ENCODE measurements at regions not wholly inside any gene's neighbourhood (a gene's known extent, or its start where the extent isn't known, plus 50 kb on each side); places are given as distances from the start of the nearest gene placed in this dataset.
"Not testable (repeated sequence)": the region's sequence is repeated elsewhere in the genome, so short reads cannot be mapped to it uniquely, and the experiment has no call there.

- no peak for ATAC-seq
Measured at GRCh38 chr2:21194147-21194546, 70.4 kb downstream of the TDRD15 start.

DNA sequence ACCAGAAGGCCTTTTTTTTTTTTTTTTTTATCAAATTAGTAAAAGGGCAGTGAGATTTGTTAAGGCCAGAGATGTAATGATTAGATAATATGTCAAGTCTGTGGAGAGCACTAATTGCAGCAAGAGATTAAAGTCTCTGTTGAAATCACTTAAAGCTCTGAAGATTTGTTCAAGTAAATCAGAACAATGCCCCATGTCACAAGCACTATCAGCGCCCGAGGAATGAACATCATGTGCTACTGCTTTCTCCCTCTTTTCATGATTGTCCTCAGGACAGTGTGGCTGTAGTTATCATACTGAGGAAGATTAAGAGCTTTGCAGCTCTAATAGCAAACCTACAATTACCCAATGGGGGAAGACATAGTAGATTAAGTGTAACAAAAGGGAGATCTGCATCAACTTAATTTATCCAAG, 71.1 kb downstream of the TDRD15 start:
- Histone ChIP-seq H3K27ac (no peak overlapping the region), H3K9me3 (no peaks in the 10 kb centered on the region), H3K4me1 (no peaks in the 10 kb centered on the region), H3K36me3 (no peaks in the 10 kb centered on the region), H3K4me3 (no peak overlapping the region), H3K27me3 (no peaks in the 10 kb centered on the region)
- intact Hi-C loops (cut with DNase I) = no loop called here
- TF ChIP-seq CTCF (IDR thresholded peaks at IDR 0.05) = no peak
- ATAC-seq (no peak), DNase-seq (no peak)

More at GRCh38 chr2:21194147-21194546, 70.4 kb downstream of the TDRD15 start:
- H3K27me3 ChIP-seq = no peaks in the 10 kb centered on the region
- DNase-seq = no peak
- no peak overlapping the region for H3K4me3 ChIP-seq
- H3K4me1 ChIP-seq = no peaks in the 10 kb centered on the region
- intact Hi-C loops (cut with DNase I) = no loop called here
- H3K9me3 ChIP-seq = no peaks in the 10 kb centered on the region
- TF ChIP-seq CTCF (IDR thresholded peaks at IDR 0.05) = no peak
- no peak overlapping the region for H3K27ac ChIP-seq
- H3K36me3 ChIP-seq = no peaks in the 10 kb centered on the region

GRCh38 chr2:21195326-21195725, 71.6 kb downstream of the TDRD15 start:
- Histone ChIP-seq H3K4me1 (no peaks in the 10 kb centered on the region), H3K36me3 (no peaks in the 10 kb centered on the region), H3K9me3 (no peaks in the 10 kb centered on the region), H3K4me3 (no peak overlapping the region), H3K27me3 (no peaks in the 10 kb centered on the region), H3K27ac (no peak overlapping the region)
- no peak for TF ChIP-seq CTCF (IDR thresholded peaks at IDR 0.05)
- no peak for DNase-seq
- ATAC-seq = no peak
- intact Hi-C loops (cut with DNase I) = no loop called here

DNA sequence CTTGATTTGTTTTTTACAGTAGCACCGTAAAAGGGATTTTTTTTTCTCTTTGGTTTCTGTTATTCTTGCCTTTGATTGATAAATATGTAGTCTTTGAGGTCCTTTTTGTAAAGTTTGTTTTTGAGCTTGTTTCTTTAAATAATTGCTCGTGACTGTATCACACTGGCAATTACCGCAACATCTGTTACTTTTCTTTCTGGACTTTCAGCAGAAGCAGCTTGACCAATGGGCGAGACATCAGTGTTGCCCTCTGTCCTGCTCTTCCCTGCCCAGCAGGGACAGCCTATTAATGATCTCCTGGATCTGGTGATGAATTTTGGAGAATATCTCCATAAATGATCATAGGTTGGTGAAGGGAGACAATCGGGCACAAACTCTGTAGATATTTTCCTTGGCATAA, 74.9 kb downstream of the TDRD15 start:
- Histone ChIP-seq H3K4me1 (no peaks in the 10 kb centered on the region), H3K9me3 (no peaks in the 10 kb centered on the region), H3K27me3 (no peaks in the 10 kb centered on the region), H3K4me3 (no peak overlapping the region), H3K36me3 (no peaks in the 10 kb centered on the region), H3K27ac (no peak overlapping the region)
- ATAC-seq (no peak), DNase-seq (no peak)
- no peak for TF ChIP-seq CTCF (IDR thresholded peaks at IDR 0.05)
- intact Hi-C loops (cut with DNase I) = no loop called here

DNA sequence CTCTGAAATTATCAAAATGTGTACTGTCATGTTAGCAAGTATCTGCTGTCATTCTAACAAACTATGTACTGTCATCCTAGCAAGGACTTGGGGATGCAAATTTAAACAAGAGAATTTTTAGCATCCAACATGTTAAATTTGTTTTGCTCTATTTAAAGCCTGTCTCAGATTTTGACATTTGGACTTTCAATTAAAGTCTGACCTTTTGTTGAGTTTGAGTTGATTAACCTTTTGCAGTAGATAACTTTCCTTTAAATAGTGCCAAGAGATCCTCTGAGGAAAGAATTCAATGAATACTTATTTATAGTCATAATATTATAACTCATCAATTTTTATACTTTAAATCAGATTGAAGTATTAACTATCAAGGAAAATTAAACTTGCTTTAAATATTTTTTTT, 80.2 kb downstream of the TDRD15 start:
- Histone ChIP-seq H3K27ac (no peak overlapping the region), H3K4me1 (no peaks in the 10 kb centered on the region), H3K4me3 (no peak overlapping the region), H3K27me3 (no peaks in the 10 kb centered on the region), H3K36me3 (no peaks in the 10 kb centered on the region), H3K9me3 (no peaks in the 10 kb centered on the region)
- intact Hi-C loops (cut with DNase I) = no loop called here
- no peak for TF ChIP-seq CTCF (IDR thresholded peaks at IDR 0.05)
- ATAC-seq (no peak), DNase-seq (no peak)

GRCh38 chr2:21214085-21214484, 90.3 kb downstream of the TDRD15 start:
- intact Hi-C loops (cut with DNase I); H3K4me3 ChIP-seq; H3K27ac ChIP-seq; DNase-seq; H3K27me3 ChIP-seq; ATAC-seq; H3K36me3 ChIP-seq; H3K9me3 ChIP-seq; H3K4me1 ChIP-seq: not testable (repeated sequence)
